AG04450 (cell line): ENCODE measurements at regions not wholly inside any gene's neighbourhood (a gene's known extent, or its start where the extent isn't known, plus 50 kb on each side); places are given as distances from the start of the nearest gene placed in this dataset.
"Not testable (repeated sequence)": the region's sequence is repeated elsewhere in the genome, so short reads cannot be mapped to it uniquely, and the experiment has no call there.

Experiments
- CTCF ChIA-PET: fragments of 300-600, 350-600 bp; formaldehyde crosslinking; extraction: SDS; loops from one replicate; lab custom pipeline; 2022; ENCODE audit warnings: antibody characterized with exemption, inconsistent platforms; lab: Charles Lee
- POLR2A ChIA-PET: fragments of 350-600 bp; formaldehyde crosslinking; extraction: SDS; loops from one replicate; lab custom pipeline; 2021; ENCODE audit warnings: antibody characterized with exemption, inconsistent platforms; lab: Yijun Ruan, JAX
- DNase-seq: peaks from one replicate; pipeline ENCODE4 v3.0.0-alpha.2; 2011; ENCODE audit warnings: low read depth, low spot score
- H3K27ac ChIP-seq: one replicate; pipeline ENCODE4 v1.5.1; 2012; ENCODE audit warnings: low read depth, low read length, control low read depth
- H3K27me3 ChIP-seq: one replicate; pipeline ENCODE4 v1.6.0; 2012; ENCODE audit warnings: low read length; ENCODE audit not compliant: control insufficient read depth, insufficient read depth
- H3K4me3 ChIP-seq: 2 replicates; pipeline ENCODE4 v1.5.1; 2011; ENCODE audit warnings: mild to moderate bottlenecking, low read depth, low read length, control low read depth
- H3K9me3 ChIP-seq: 2 replicates; pipeline ENCODE4 v1.5.1; 2012; ENCODE audit warnings: low read length; ENCODE audit not compliant: control insufficient read depth, insufficient read depth
- CTCF ChIP-seq: IDR thresholded peaks from 2 replicates; pipeline ENCODE4 v1.5.1; 2011; ENCODE audit warnings: low read depth, low read length, control low read depth, inconsistent platforms

GRCh38 chr3:193145248-193145647 lies 95.8 kb upstream of the PLAAT1 start:
- H3K27me3 ChIP-seq, result no peaks in the 10 kb centered on the region
- TF ChIP-seq CTCF, result no peak
- no peak overlapping the region for H3K4me3 ChIP-seq
- H3K27ac ChIP-seq, result no peak overlapping the region
- CTCF ChIA-PET, result no interaction called here
- DNase-seq, result no peak
- POLR2A ChIA-PET, result no interaction called here
- no peaks in the 10 kb centered on the region for H3K9me3 ChIP-seq

- Histone ChIP-seq H3K27me3 (no peaks in the 10 kb centered on the region), H3K27ac (no peak overlapping the region), H3K9me3 (no peaks in the 10 kb centered on the region), H3K4me3 (no peak overlapping the region)
- TF ChIP-seq CTCF, result no peak
- CTCF ChIA-PET, result no interaction called here
- POLR2A ChIA-PET, result no interaction called here
- no peak for DNase-seq
Observed at GRCh38 chr3:193148688-193149473, 92.1 kb upstream of the PLAAT1 start.

GRCh38 chr3:193149998-193150397 lies 91.0 kb upstream of the PLAAT1 start:
- CTCF ChIA-PET, result no interaction called here
- POLR2A ChIA-PET, result no interaction called here
- DNase-seq, result no peak
- Histone ChIP-seq H3K9me3 (no peaks in the 10 kb centered on the region), H3K4me3 (no peak overlapping the region), H3K27ac (no peak overlapping the region), H3K27me3 (no peaks in the 10 kb centered on the region)
- no peak for TF ChIP-seq CTCF

GRCh38 chr3:193155044-193155781 lies 85.8 kb upstream of the PLAAT1 start:
- DNase-seq, POLR2A ChIA-PET, H3K27ac ChIP-seq, H3K4me3 ChIP-seq, H3K9me3 ChIP-seq, CTCF ChIA-PET, H3K27me3 ChIP-seq: not testable (repeated sequence)

GRCh38 chr3:193157051-193157450 lies 84.0 kb upstream of the PLAAT1 start:
- DNase-seq, result no peak
- POLR2A ChIA-PET, result no interaction called here

More at GRCh38 chr3:193157051-193157450, 84.0 kb upstream of the PLAAT1 start:
- H3K27ac ChIP-seq, result no peak overlapping the region
- H3K27me3 ChIP-seq, result no peaks in the 10 kb centered on the region
- no peak for TF ChIP-seq CTCF
- no peak overlapping the region for H3K4me3 ChIP-seq
- CTCF ChIA-PET, result no interaction called here
- H3K9me3 ChIP-seq, result no peaks in the 10 kb centered on the region
